GM23338 (cell line): ENCODE measurements at regions not wholly inside any gene's neighbourhood (a gene's known extent, or its start where the extent isn't known, plus 50 kb on each side); places are given as distances from the start of the nearest gene placed in this dataset.

Experiments
- CTCF ChIP-seq, 2 experiments: fragments of 200-600 bp in 1 of 2; sonication (generic) in 1 of 2; conservative IDR thresholded peaks; 2 replicates each; pipeline versions ENCODE4 v1.5.1 to v1.6.1; 2016 to 2017; ENCODE audit warnings: antibody characterized with exemption in 2 of 2, low read depth in 2 of 2, mild to moderate bottlenecking in 2 of 2, moderate library complexity in 1 of 2
- ETS1 ChIP-seq: IDR thresholded peaks from 2 replicates; pipeline ENCODE4 v1.6.1; 2016; ENCODE audit warnings: antibody characterized with exemption
- EZH2 ChIP-seq: fragments of 200-600 bp; sonication (generic); IDR thresholded peaks from one replicate; pipeline ENCODE4 v1.8.0; 2017; ENCODE audit warnings: antibody characterized with exemption, mild to moderate bottlenecking, low read depth; ENCODE audit not compliant: unreplicated experiment
- EZH2phosphoT487 ChIP-seq: fragments of 200-600 bp; sonication (generic); IDR thresholded peaks from one replicate; pipeline ENCODE4 v1.8.1; 2018; ENCODE audit warnings: antibody characterized with exemption; ENCODE audit not compliant: unreplicated experiment
- NANOG ChIP-seq: IDR thresholded peaks from 2 replicates; pipeline ENCODE4 v1.6.1; 2016; ENCODE audit warnings: antibody characterized with exemption, borderline replicate concordance
- POLR2AphosphoS5 ChIP-seq: IDR thresholded peaks from 2 replicates; pipeline ENCODE4 v1.6.1; 2016; ENCODE audit warnings: antibody characterized with exemption, low read depth
- STAT1 ChIP-seq: IDR thresholded peaks from one replicate; pipeline ENCODE4 v1.6.1; 2016; ENCODE audit warnings: antibody characterized with exemption; ENCODE audit not compliant: unreplicated experiment
- ZNF331 ChIP-seq: fragments of 250-450 bp; sonication (Bioruptor Pico); IDR thresholded peaks from 2 replicates; pipeline ENCODE4 v1.5.0; 2020; ENCODE audit warnings: low read depth, mild to moderate bottlenecking, moderate library complexity
- ZNF462 ChIP-seq: fragments of 250-450 bp; sonication (Bioruptor Pico); IDR thresholded peaks from 2 replicates; pipeline ENCODE4 v1.5.0; 2020; ENCODE audit warnings: mild to moderate bottlenecking, moderate library complexity

GRCh38 chr5:85132269-85132668 is 747.6 kb upstream of the EDIL3 start (continued):
- no peak for TF ChIP-seq ZNF462 (CRISPR knock-in tag)
- no peak for TF ChIP-seq NANOG
- no peak for TF ChIP-seq POLR2AphosphoS5
- TF ChIP-seq CTCF (conservative IDR thresholded peaks at IDR 0.05; ENCODE audit: low read depth in 2 of 2), result no peak
- TF ChIP-seq ETS1, result no peak
- no peak for TF ChIP-seq EZH2
- TF ChIP-seq ZNF331 (CRISPR knock-in tag), result no peak
- TF ChIP-seq EZH2phosphoT487, result no peak
- TF ChIP-seq STAT1, result no peak
